ENCODE measurements at regions not wholly inside any gene's neighbourhood (a gene's known extent, or its start where the extent isn't known, plus 50 kb on each side); places are given as distances from the start of the nearest gene placed in this dataset.
A peak's percentile ranks its signal among the peaks of the same experiment; 100 is the strongest.

- Mint-ChIP-seq H3K27me3 (peaks cover 5% of the 10 kb centered on the region), H3K4me1 (peaks cover 19% of the 10 kb centered on the region), H3K4me3 (no peak overlapping the region), H3K27ac (no peak overlapping the region), H3K9me3 (no peaks in the 10 kb centered on the region), H3K36me3 (ENCODE audit: low read depth) (no peaks in the 10 kb centered on the region)
- ChIA-PET CTCF (no interaction called here), POLR2A (no interaction called here)
- DNase-seq (no peak), ATAC-seq (ENCODE audit: low read depth) (no peak)
- intact Hi-C loops (cut with micrococcal nuclease) = no loop called here
- no peak for TF ChIP-seq CTCF (IDR thresholded peaks at IDR 0.05)
Measured at GRCh38 chr3:18232317-18232716, 192.8 kb downstream of the SATB1 start.

GRCh38 chr3:18228060-18228459 lies 197.1 kb downstream of the SATB1 start:
- DNase-seq = no peak
- POLR2A ChIA-PET = interaction anchor here (0.7 to 0.9 kb wide), 2 partner anchors 11 to 15 kb away, joined by 3 read pairs; no protein-coding TSS in a partner anchor
- peaks cover 3% of the 10 kb centered on the region for H3K27me3 Mint-ChIP-seq
- ATAC-seq (ENCODE audit: low read depth) = no peak
- H3K4me3 Mint-ChIP-seq = peak overlapping the region; percentile 0
- H3K9me3 Mint-ChIP-seq = no peaks in the 10 kb centered on the region
- TF ChIP-seq CTCF (IDR thresholded peaks at IDR 0.05) = no peak
- CTCF ChIA-PET = no interaction called here
- peaks cover 53% of the 10 kb centered on the region for H3K4me1 Mint-ChIP-seq
- H3K36me3 Mint-ChIP-seq (ENCODE audit: low read depth) = no peaks in the 10 kb centered on the region
- peak overlapping the region; percentile 1 for H3K27ac Mint-ChIP-seq
- intact Hi-C loops (cut with micrococcal nuclease) = loop anchor here (2.0 to 10.0 kb wide), 4 partner anchors 13 to 517 kb away; partner anchors contain the start of gene SATB1

- no peak overlapping the region for H3K27ac Mint-ChIP-seq
- ATAC-seq (ENCODE audit: low read depth) = no peak
- peaks cover 70% of the 10 kb centered on the region for H3K4me1 Mint-ChIP-seq
Measured at GRCh38 chr3:18225709-18226108, 199.4 kb downstream of the SATB1 start.

GRCh38 chr3:18224426-18224825 lies 200.7 kb downstream of the SATB1 start:
- DNase-seq = no peak
- no peaks in the 10 kb centered on the region for H3K36me3 Mint-ChIP-seq (ENCODE audit: low read depth)
- no peaks in the 10 kb centered on the region for H3K27me3 Mint-ChIP-seq
- ChIA-PET CTCF (no interaction called here), POLR2A (interaction anchor here (0.5 kb wide), 1 partner anchor 10 kb away, joined by 3 read pairs; no protein-coding TSS in a partner anchor)
- TF ChIP-seq CTCF (IDR thresholded peaks at IDR 0.05) = no peak
- H3K27ac Mint-ChIP-seq = peak overlapping the region; percentile 83
- intact Hi-C loops (cut with micrococcal nuclease) = loop anchor here (10.0 kb wide), 3 partner anchors 200 to 520 kb away; partner anchors contain the start of gene SATB1
- H3K9me3 Mint-ChIP-seq = no peaks in the 10 kb centered on the region
- peak overlapping the region; percentile 73 for H3K4me3 Mint-ChIP-seq
- H3K4me1 Mint-ChIP-seq = peaks cover 76% of the 10 kb centered on the region
- no peak for ATAC-seq (ENCODE audit: low read depth)

More at GRCh38 chr3:18225709-18226108, 199.4 kb downstream of the SATB1 start:
- CTCF ChIA-PET = interaction anchor here (0.7 kb wide), 1 partner anchor 383 kb away, joined by 3 read pairs; no protein-coding TSS in a partner anchor
- Mint-ChIP-seq H3K9me3 (no peaks in the 10 kb centered on the region), H3K4me3 (no peak overlapping the region), H3K36me3 (ENCODE audit: low read depth) (no peaks in the 10 kb centered on the region), H3K27me3 (no peaks in the 10 kb centered on the region)
- intact Hi-C loops (cut with micrococcal nuclease) = loop anchor here (10.0 kb wide), 3 partner anchors 199 to 519 kb away; partner anchors contain the start of gene SATB1
- no peak for DNase-seq
- TF ChIP-seq CTCF (IDR thresholded peaks at IDR 0.05) = no peak
- POLR2A ChIA-PET = interaction anchor here (1.2 kb wide), 1 partner anchor 98 kb away, joined by 5 read pairs; no protein-coding TSS in a partner anchor

GRCh38 chr3:18223974-18224373 lies 201.2 kb downstream of the SATB1 start:
- ChIA-PET CTCF (no interaction called here), POLR2A (interaction anchor here (1.0 kb wide), 1 partner anchor 97 kb away, joined by 3 read pairs; no protein-coding TSS in a partner anchor)
- Mint-ChIP-seq H3K27me3 (no peaks in the 10 kb centered on the region), H3K4me3 (peak overlapping the region; percentile 73), H3K27ac (peak overlapping the region; percentile 83), H3K9me3 (no peaks in the 10 kb centered on the region), H3K36me3 (ENCODE audit: low read depth) (no peaks in the 10 kb centered on the region), H3K4me1 (peaks cover 75% of the 10 kb centered on the region)
- DNase-seq (no peak), ATAC-seq (ENCODE audit: low read depth) (peak; percentile 40)
- intact Hi-C loops (cut with micrococcal nuclease) = loop anchor here (1.0 to 10.0 kb wide), 6 partner anchors 10 to 521 kb away; partner anchors contain the start of gene SATB1
- TF ChIP-seq CTCF (IDR thresholded peaks at IDR 0.05) = no peak
